GM19240 (cell line): ENCODE measurements at regions not wholly inside any gene's neighbourhood (a gene's known extent, or its start where the extent isn't known, plus 50 kb on each side); places are given as distances from the start of the nearest gene placed in this dataset.
"Not testable (repeated sequence)": the region's sequence is repeated elsewhere in the genome, so short reads cannot be mapped to it uniquely, and the experiment has no call there.

Source experiments
- DNase-seq: peaks from one replicate; pipeline ENCODE4 v3.0.0; 2011; ENCODE audit warnings: low spot score; ENCODE audit not compliant: insufficient read length

DNA sequence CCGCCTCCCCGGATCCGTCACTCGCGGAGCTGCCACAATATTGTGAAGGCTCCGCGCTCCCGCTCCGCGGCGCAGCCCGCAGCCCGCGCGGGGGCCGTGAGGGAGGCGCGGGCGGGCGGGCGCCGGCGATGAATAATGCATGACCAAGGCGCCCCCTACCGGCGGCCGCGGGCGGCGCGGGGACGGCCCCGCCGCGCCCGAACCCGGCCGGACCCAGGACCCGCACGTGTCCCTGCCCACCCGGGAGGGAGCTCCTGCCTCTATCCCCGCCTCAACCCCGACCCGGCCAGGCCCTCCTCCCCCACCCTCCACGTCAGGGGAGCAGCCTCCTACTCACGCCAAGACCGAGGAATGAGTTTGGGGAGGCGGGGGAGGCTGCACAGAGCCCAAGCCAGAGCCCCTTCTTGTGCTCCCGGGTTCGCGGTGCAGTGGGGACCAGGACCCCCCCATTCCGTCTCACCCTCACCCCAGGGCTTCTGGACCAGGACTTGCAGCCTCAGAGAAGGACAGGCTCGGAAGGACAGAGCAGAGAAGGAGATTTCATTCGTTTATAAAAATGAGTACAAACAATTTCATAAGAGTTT, 70.8 kb upstream of the CASZ1 start:
- peak; percentile 45 for DNase-seq

DNA sequence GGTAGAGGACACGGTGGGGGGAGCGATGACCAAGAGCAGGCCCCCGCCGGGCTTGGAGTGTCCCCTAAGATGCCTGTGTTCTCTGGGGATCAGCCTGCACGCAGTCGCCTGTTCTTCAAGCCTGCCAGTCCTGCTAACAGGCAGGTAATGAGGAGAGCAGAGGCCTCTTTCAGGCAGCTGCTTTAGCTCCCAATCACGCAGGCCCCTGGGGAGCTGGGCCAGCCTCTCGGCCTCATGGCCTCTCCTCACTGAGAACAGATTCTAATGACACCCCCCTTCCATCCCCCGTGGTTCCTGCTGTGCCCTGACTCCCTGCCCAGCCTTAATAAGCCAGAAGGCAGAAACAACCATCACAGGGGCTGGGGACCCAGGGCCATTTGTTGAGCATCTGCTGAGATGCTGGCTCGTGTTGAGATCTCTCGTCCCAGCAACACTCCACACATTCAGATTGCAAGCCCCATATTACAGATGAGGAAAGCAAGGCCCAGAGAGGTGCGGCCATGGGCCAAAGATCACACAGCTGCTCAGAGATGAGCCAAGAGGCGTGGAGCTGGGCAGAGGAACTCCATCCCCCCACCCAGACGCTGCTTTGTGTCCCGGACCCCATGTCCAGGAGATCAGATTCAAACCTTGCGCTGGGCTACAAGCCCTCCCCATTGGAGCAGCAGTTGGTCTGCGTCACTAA, 71.6 kb upstream of the CASZ1 start:
- no peak for DNase-seq

DNA sequence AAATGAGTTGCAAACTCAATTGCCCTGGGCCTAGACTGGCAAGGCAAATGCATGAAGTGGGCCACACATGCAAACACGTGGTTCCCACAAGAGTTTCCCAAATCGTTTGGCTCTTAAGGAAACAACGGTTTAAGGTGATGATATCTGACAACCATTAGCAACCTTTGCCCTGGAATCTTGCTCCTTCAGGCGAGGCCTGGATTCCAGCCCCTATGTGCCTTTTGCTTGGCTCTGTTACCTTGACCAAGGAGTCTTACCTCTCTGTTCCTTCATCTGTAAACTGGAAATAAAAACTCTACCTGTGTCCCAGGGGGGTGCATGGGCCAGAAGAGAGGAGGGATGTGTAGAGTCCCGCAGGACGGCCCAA, 72.1 kb upstream of the CASZ1 start:
- no peak for DNase-seq

DNA sequence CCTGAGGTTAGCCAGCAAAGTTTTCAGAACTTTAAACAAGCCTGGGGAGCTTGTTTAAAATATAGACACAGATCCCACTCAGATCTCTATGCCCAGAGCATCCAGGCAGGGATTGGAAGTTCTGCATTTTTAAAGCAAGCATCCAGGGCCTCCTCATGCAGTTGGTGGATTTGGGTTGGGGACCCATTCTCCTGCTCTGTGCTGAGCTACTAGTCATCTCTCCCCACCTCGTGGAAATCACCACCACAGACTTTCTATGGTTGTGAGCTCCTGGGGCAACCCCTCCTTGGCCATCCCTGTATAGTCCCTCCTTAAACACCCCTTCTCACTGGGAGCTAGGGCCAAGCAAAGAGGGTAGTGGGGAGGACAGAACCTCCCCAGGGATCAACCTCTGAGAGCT, 73.5 kb upstream of the CASZ1 start:
- no peak for DNase-seq

DNA sequence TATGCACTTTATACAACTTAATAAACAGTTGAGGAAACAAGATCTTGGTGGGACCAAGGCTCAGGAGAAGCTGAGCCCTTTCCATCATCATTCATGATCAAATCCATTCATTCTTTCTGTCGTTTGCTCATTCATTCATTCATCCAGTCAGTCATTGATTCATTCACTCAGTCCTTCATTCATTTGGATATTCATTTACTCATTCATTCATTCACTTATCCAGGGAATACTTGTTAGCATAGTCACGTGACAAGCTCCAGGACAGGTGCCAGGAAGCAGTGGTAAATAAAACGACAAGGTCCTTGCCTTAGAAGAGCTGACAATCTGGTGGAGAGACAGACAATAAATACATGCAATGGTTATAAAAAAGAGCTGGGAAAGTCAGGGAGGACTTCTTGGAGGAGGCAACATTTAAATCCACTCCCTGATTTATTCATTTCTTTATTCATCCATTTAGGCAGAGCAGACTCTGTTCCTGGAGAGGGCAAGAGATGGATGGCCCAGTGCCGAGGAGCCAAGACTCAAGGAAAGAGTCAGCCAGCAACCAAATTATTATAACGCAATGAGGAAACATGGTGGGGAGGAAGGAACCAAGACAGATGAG, 74.1 kb upstream of the CASZ1 start:
- DNase-seq = no peak

DNA sequence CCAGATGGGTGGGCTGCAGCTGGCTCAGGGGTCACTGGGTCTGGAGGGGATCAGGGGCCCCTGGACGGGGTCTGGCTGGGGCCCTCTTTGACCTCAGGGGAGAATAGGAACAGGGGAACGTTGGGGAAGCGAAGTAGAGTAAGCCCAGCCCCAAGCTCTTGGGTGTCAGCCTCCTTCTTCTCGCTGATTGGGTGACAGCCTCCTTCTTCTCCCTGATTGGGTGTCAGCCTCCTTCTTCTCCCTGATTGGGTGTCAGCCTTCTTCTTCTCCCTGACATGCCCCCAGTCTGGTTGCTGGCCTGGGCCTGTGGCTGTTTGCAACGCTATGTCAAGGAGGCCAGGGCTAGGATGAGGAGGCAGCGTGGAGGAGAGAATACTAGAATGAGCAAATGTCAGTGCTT, 76.7 kb upstream of the CASZ1 start:
- no peak for DNase-seq

DNA sequence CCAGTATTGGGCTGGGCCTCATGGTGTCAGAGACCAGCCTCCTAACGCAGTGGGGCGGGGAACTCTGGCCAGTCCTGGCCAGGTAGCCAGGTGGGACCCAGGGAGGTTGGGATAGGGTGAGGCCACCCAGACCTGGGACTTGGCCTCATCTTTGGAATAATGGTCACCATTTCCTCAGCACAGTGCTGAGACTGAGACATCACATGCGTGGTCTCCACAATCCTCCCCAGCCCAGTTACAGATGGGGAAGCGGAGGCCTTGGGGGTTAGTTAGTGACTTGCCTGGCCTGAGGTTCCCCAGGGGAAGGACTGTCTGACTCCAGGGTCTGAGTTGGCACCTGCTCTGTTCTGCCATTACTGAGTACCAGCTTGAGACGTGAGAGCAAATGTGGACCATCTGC, 77.9 kb upstream of the CASZ1 start:
- no peak for DNase-seq

DNA sequence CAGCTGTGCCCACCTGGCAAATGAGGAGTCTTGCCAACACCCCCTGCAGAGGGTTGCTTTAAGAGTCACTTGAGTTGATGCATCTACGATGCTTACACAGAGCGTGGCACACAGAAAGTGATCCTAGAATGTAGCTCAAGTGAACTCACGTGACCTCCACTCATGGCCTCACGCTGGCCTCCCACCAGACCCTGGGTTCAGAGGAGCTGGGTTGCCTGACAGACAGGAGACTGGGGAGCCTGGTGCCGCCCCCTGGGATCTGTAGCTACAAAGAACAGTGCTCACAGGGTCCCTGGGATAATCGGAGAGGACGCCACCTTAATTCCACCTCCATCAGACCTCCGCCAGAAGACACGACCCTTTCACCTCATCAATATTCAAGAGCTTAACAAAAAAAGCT, 81.4 kb upstream of the CASZ1 start:
- DNase-seq = no peak

DNA sequence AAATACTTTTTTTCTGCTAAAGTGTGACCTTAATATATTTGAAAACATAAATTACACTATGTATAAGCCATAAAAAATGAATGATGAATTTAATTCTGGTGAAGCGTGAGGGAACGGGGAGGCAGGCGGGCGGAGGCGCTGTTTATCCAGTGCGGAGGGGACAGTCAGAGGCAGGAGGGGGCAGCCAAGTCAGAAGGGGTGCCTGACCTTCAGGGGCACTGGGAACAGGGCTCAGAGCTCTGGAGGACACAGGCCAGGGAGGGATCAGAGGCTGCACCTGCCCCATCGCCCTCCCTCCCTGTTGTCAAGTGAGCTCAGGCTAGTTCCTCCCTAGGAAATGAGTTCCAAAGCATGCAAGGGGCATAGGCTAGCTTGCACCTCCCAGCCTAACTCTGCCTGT, 82.0 kb upstream of the CASZ1 start:
- no peak for DNase-seq

DNA sequence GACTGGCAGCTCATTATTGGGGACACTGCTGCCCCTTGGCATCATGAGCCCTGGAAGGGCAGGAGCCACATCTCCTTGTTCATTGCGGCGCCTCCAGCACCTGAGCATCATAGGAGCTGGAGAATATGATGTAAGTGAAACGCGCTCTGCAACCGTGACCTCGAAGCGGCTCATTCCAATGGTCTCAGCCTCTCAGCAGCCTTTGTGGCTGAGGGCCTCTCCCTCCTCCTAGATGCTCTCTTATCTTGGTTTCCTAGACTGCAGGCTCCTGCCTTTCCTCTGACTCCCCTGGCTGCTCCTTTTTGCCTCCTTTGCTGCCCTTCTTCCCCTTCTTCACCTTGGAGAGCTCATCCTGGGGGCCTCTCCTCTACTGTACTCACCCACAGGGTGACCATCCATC, 83.6 kb upstream of the CASZ1 start:
- DNase-seq = no peak

DNA sequence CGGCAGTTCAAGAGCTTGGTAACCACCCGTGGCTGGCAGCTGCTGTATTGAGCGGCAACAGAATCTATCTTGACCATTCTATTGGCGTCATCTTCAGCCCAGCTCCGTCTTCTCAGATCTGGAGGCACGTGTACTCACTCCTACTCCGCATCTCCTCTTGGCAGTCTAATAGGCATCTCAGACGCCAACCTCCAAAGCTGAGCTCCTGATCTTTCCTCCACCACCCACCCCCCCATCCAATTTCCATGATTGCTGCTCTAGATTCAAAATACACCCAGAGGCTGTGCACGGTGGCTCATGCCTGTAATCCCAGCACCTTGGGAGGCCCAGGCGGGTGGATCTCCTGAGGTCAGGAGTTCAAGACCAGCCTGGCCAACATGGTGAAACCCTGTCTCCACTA, 84.6 kb upstream of the CASZ1 start:
- DNase-seq = no peak

DNA sequence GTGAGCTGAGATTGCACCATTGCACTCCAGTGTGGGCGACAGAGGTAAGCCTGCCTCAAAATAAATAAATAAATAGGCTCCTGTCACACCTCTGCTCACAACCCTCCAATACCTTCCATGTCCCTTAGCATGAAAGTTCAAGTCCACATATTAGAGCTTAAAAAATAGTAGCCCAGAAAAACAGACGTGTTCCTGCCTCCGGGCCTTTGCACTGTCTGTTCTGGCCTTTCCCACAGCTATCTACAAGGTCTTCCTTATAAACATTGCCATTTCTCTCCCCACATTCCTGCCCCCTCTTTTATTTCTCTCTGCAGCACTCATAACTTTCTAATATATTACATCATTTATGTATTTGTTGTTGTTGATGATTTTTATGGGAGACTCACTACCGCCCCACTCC, 85.6 kb upstream of the CASZ1 start:
- DNase-seq = no peak

DNA sequence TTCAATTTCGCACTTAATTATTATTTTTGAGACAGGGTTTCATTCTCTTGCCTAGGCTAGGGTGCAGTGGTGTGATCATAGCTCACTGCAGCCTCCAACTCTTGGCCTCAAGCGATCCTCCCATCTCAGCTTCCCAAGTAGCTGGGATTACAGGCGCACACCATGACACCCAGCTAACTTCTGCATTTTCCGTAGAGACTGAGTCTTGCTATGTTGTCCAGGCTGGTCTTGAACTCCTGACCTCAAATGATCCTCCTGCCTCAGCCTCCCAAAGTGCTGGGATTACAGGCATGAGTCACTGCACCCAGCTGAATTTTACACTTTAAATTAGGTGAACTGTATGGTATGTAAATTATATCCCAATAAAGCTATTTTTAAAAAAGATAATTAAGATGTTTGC, 90.6 kb upstream of the CASZ1 start:
- DNase-seq = not testable (repeated sequence)

DNA sequence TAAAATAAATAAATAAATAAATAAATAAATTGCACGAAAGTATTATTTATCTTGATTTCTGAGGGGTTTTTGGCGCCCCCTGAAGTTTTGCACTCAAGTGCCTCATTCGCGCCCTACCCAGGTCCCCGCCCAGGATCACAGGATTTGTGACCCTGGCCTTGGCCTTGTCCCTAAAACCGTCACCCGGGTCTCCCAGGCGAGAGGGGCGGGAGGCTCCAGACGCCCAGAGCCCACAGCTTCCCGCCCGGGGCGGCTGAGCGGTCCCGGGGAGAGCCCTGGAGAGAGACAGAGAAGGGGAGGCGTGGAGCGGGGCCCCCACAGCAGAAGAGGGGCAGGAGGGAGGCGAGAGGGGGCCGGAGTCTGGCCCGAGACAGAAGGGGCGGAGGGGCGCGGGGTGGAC, 91.8 kb upstream of the CASZ1 start:
- no peak for DNase-seq

DNA sequence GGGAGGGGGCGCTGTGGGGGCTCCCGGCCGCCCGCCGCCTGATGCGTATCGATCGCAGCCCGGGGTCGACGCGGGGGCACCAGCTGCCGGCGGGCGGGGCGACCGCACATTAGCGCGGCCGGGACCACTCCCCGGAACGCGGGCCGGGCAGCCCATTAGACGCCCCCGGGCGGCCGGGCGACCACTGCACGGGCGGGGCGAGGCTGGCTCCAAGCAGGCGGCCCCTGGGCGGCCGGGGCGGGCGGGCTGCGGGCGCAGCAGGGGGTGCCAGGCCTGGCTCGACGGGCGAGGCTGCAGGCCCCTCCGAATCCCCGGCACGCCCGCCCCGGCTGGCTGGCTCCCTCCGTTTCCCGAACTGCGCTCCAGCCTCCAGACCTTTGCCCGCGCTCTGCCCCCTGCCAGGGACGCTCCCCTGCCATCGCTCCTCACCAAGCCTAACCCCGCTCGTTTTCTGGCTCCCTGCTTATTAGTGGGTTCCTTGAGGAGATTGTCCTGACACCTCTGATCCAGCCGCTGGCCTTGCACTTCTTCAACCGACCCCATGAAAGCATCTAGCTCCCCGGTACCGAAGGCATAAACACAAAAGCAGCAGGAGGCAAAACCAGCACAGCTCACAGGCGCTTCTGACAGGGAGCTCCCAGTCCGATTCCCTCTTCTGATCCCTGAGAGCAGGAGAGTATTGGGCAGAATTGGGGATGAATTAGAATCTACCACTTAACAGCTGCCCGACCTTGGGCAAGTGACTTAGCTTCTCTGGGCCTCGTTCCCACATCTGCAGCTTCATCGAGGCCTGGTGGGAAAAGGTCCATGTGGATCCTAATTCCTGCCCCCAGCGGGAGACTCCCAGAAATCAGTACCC, 92.6 kb upstream of the CASZ1 start:
- DNase-seq = no peak

DNA sequence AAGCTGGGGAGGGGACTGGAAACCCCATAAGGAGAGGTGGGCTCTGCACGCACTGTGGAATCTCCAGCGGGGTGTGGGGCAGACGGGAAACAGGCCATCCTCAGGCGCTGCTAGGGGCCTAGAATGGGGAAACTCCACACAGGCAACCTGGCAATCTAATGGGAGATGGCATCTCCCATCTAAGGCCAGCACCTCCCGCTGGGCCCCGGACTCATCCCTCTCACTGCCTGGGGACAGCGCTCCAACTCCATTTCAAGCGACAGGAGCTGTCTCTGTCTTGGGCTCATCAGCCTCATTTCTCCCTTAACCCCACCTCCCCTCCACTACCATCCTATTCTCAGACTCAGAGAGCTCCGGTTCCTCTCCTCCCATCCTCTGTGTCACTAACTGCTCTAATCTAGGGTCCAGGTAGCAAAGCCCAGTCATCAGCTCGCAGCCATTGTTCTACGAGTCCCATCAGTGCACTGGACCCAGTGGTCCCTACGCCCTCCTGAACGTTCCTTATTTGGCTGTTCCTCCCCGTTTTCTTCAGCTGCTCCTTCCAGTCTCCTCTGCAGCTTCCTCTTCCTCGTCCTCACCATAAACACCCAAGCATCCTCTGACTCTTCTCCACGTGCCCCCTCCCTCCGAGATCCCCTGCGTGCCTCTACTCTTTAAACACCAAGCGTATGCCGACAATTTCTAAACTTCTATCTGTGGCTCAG, 93.4 kb upstream of the CASZ1 start:
- DNase-seq = no peak

DNA sequence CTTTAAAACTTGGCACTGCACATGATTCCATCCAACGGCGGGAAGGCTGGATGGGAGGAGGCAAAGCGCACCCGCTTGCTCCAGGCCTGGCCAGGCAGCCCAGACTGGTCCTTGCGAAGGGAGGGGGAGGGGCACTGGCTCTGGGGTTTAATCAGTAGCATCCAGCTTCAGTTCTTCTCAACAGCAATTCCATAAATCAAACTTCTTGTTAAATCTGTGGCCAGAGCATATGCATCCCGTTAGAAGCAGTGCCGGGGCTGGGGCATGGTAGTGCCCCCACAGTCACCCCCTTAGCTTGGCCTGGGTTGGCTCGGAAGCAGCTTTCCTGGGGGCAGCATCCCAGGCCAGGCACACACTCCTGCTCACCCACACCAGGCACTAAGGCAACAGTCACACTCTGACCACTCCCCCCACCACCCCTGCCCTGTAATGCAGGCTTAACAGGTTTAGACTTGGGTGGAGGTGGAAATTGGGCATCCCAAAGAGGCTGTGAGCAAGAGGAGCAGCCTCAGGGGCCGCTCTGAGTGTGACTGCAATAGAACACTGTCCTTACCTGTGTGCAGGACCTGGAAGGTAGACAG, 94.1 kb upstream of the CASZ1 start:
- no peak for DNase-seq

DNA sequence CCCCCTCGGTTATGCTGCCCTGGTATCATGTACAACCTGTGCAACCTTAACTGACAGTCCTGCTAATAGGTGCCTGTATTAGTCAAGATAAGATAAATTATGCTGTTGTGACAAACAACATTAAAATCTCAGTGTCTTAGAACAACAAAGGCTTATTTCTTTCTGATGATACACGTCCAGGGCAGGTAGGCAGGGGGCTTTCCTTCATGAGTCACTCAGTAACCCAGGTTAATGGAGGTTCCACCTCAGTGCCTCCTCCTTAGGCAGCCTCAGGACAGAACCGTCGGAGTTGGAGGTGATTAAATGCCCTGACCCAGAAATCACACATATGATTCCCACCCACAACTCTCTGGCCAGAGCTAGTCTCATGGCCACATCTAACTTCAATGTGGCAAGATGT, 94.6 kb upstream of the CASZ1 start:
- DNase-seq = no peak

DNA sequence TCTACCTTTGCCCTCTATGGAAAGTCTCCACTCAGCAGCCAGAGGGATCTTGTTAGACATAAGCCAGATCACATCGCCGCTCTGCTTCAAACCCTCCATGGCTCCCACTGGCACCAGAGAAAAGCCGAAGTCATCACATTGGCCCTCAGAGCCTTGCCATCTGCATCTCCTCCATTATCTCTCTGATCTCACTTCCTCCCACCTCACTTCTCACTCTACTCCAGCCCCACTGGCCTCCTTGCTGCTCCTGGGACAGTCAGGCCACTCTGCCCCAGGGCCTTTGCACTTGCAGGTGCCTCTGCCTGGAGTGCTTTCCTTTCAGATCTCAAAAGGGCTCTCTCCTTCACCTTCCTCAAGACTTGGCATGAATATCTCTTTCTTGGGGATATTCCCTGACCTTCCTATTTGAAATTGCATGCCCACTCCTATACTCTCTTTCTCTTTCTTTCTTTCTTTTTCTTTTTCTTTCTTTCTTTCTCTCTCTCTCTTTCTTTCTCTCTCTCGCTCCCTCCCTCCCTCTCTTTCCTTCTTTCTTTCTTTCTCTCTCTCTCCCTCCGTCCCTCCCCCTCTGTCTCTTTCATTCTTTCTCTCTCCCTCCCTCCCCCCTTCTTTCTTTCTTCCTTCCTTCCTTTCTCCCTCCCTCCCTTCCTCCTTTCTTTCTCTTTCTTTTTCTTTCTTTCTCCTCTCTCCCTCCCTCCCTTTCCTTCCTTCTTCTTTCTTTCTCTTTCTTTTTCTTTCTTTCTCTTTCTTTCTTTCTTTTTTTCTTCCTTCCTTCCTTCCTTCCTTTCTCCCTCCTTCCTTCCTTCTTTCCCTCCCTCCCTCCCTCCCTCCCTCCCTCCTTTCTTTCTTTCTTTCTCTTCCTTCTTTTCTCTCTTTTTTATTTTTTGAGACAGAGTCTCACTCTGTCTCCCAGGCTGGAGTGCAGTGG, 96.0 kb upstream of the CASZ1 start:
- DNase-seq = no peak

DNA sequence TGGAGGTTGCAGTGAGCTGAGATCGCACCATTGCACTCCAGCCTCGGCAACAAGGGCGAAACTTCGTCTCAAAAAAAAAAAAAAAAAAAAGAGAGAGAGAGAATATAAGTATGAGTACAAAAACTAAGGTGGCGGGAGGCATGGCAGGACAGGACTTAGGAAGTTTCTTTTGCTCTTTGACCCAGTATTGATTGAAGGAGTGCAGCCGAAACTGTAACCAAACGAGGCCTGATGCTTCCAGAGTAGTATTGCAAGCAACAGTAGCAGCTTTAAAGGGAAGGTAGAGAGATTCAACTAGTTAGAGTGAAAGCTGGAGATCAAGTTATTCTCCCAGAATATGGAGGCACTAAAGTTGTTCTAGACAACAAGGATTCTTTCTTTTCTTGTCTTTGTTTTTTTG, 99.2 kb upstream of the CASZ1 start:
- no peak for DNase-seq
